OCI-M1 (cell line): ENCODE measurements at regions not wholly inside any gene's neighbourhood (a gene's known extent, or its start where the extent isn't known, plus 50 kb on each side); places are given as distances from the start of the nearest gene placed in this dataset.
A peak's percentile ranks its signal among the peaks of the same experiment; 100 is the strongest.

Experiments
- DNase-seq: peaks from one replicate; lab custom pipeline; 2025; lab: John Stamatoyannopoulos, UW

DNA sequence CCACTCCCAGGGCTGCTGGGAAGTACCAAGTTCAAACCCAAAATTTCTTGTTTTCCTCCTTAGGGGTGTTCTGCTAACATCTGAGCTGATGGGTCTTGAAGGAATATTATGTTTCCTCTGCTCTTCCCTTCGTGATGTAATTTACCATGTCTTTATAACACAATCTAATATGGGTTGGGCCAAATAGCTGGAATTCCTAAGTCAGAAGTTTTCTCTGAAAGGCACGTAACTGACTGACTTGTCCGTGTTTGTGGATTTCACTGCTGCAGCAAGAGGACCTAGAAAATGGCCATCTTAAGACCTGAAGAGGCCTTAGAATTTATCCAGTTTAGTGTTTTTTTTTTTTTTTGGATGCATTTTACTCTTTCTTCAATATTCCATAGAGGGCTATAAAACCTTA, 256.7 kb downstream of the DCDC2C start:
- DNase-seq, result no peak

DNA sequence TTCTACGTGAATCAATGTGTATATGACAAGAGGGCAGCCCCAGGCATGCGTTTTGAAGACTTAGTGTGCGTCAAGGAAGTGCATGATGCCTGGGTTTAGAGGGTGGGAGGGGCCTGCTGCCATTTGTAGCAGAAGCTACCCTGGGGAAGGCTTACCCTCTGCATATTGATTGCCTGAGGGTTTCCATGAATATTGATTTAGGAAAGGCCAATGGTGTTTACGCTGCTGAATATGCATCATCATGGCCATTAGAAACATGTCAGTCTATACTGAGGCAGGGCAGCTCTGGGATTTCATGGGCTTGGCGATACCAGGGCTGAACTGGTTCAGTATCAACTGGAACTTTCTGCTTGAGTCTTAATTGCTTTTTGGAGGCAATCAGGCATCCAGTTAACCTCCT, 259.3 kb downstream of the DCDC2C start:
- no peak for DNase-seq

DNA sequence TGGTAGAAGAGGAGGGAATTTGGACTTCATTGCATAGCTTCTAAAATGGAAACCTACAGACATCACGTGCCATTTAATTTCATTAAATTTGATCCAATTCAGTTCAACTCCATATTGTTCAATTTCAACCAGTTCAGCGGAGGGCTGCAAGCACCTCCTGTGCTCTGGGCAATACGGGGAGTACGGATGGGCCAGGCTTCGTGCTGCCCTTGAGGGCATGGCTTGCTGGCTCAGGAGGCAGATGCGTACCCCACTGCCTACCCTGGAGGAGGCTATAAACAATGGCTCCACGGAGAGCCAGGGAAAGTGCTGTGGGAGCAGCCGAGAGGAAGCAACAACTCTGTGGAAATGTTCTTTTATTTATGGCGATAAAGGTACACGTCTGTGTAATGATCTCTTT, 261.8 kb downstream of the DCDC2C start:
- DNase-seq, result no peak

DNA sequence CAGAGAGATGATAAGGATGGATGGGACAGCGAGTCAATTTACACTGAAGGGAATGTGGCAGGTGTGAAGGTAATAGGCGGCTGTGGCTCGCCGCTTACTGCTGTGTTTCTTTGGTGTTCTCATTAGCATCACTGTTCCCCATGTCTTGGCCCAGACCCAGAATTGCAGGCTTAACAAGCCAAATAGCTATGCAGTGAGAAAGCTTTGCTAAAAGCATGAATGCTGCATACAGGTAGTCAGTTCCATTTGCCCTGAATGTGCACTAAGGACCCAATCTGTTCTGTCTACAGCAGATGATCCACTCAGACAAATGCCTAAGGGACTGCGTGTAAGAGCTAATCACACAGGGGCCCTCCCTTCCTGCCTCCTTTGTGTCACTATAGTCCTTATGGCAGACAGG, 262.6 kb downstream of the DCDC2C start:
- DNase-seq, result no peak

DNA sequence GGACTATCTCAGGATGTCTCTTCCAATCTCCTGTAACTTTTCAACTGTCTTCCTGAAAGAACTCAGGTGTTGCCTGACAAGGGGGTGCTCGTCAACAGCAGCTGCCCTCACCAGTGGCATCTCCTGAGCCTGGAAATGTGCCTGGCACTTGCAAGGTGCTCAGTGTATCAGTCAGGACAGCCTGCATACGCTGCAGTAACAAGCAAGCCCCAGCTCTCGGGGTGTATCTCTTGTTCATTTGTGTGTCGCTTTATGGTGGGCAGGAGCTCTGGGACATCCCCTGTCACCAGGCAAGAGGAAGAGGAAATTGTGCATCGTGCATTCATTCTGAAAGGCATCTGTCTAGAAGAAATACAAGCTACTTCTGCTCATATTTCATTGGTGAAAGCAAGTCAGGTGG, 263.1 kb downstream of the DCDC2C start:
- DNase-seq, result no peak

DNA sequence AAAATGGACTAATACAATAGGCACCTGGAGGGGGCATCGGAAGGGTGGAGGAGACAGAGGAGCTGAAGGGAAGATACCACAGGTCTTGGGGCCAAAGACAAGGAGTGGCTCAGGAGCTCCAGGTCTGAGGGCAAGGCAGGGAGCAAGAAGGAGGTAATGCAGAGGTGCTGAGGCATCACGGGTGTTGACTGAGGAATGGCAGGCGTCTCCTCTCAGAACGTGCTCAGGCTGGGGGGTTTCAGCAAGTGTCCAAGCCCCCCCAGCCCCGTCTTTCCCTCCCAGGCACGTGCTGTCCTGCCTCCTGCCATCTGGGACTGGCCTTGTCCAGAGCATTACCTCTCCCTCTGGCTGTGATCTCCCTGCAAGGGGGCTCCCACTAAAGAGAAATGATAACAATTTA, 265.4 kb downstream of the DCDC2C start:
- DNase-seq, result no peak

DNA sequence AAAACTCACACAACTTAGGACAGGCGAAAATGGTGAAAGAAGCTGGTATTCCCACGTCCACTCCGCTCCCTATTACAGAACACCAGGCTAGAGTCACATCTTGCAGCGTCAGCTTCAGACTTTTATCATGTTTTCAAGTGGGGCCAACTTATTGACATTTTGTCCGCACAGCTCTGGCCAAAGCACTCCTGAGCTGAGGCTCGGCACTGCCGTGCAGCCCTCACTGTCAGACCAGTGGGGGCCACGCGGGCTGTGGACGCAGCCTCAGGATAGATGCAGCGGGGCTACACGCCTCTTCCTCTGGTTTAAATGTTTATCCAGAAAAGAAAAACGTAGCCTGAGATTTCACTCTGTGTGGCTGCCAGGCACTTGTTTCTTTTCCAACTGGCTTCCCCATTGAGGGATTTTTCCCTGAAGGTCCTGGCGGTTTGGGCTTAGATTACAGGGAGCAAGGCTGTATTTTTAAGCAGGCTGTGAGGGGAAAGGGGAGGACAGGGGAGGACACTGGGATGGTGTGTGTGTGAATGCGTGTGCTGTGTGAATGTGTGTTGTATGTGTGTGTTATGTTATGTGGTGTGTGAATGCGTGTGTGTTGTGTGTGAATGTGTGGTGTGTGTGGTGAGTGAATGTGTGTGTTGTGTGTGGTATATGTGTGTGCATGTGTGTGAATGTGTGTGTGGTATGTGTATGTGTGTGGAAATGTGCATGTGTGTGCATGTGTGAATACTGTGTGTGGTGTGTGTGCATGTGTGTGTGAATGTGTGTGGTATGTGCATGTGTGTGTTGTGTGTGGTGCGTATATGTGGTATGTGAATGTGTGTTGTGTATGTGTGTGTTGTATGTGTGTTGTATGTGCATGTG, 267.6 kb downstream of the DCDC2C start:
- no peak for DNase-seq

DNA sequence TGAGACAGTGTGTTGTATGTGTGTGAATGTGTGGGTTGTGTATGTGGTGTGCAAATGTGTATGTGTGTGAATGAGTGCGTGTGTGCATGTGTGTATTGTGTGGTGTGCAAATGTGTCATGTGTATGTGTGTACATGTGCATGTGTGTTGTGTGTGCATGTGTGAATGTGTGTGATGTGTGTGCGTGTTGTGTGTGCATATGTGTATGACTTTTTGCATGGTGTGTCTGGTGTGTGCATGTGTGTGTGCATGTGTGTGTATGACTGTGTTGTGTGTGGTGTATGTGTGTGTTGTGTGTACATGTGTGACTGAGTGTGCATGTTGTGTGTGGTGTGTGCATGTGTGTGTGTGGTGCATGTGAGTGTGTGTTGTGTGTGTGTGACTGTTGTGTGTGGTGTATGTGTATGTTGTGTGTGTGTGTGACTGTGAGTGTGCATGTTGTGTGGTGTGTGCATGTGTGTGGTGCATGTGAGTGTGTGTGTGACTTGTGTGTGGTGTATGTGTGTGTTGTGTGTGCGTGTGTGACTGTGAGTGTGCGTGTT, 268.3 kb downstream of the DCDC2C start:
- no peak for DNase-seq

DNA sequence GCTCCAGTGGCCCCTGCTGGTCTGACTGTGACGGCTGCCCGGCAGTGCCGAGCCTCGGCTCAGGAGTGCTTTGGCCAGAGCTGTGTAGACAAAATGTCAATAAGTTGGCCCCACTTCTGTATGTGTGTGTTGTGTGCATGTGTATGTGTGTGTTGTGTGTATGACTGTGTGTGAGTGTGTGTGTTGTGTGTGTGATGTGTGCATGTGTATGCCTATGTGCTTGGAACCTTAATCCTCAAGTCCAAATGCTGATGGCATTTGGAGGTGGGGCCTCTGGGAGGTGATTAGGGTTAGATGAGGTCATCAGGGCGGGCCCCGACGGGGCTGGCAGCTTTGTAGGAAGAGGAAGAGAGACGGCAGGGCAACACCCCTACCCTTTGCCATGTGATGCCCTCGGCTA, 269.0 kb downstream of the DCDC2C start:
- no peak for DNase-seq

DNA sequence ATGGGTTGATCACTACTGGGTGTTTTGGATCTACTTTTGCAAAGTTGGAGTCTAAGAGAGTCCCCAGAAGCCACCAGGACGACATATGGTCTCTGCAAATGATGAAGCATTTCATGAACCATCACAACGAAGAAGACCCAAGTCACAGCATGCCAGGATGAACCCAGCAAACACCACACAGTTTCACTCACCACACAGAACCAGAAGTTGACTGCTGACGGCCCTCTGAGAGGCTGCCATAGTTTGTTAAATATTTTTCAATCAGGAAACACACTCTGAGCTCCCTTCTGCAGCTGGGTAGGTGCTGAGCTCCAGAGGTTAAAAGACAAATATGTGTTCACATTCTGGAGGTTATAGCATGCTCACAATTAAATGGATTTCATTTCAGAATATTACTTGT, 271.4 kb downstream of the DCDC2C start:
- DNase-seq, result no peak

DNA sequence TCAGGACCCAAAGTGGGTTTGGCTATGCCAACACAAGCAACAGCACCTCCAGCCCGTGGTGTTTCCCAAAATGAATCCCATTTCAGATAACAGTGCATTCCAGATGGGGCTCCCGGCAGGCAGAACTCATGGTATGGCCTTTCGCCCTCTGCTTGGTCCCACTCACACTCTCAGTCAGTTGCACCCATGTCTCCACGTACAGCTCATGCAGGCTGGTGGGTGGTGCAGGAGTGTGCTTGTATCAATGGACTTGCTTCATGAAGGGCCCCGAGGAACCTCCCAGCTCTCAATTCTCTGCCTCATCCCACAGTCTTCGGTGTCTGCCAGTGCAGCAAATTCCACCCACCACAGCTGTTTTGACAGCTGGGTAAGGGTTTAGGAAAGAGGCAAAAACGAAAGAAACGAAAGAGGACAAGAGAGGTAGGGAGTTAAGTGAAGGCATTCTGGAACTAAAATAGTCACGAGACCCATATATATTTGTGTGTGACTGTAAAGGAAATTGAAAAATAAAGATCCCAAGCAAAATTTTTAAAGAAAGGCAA, 278.1 kb downstream of the DCDC2C start:
- DNase-seq, result no peak

DNA sequence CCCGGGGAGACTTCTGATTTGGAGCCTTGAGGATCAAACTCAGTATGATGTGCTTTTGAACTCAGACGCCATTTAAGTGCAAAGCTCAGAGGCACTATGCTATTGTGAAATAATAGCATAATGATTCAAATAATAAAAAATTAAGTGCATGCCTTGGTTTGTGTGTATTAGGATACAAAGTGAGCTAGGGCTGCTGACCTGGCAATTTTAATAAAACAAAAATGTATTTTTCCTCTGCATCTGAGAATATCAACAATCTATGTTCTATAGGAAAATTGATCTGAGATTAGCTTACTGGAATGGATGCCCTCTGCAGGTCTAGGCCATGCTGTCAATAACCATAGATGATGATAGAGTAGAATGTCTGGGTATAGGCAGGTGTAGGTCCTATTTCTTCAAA, 278.8 kb downstream of the DCDC2C start:
- no peak for DNase-seq

DNA sequence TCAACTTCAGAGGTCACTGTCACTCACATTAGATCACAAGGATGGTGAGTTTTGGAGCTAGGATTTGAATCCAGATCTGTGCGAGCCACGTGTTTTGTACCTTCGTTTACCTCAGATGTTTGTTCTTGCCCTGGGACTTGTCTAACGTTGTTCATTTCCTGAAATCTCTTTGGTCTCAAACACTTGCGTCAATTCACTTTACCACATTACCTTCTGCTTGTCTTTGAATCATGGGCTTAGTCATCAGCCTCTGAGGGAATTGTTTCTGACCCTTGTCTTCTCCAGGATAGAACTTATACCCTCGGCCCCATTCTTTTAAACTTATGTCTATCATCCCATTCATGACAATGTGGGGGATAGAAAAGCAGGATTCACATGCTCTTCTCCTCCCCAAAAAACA, 282.7 kb downstream of the DCDC2C start:
- no peak for DNase-seq

DNA sequence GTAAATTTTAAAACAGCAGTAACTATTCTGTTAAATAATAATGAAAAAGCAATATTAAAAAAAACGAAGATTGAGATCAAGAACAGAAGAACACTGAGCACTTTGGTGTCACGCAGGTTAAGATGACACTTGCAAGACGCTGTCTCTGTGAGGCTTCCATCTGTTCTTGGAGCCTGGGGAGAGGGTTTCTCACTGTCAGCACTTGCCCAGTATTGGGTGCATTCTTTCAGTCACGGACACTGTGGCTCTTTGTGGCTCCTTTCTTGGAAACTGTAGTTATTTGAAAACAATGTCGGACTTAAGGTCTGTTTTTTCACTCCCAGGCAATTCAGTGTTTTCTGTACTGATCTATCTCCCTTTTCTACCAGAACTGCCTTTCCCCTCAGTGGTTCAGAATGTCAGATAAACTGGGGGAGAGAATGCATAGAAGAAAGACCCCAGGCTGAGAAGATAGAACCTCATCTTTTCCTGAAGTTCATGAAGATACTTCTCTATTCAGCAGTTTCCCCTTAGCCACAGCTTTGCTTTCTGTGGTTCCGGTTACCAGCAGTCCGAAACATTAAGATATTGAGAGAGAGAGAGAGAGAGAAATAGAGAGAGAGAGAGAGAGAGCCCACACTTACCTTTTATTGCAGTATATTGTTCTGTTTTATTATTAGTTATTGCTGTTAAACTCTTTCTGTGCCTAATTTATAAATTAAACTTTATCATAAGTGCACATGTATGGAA, 283.3 kb downstream of the DCDC2C start:
- DNase-seq, result peak; percentile 32

DNA sequence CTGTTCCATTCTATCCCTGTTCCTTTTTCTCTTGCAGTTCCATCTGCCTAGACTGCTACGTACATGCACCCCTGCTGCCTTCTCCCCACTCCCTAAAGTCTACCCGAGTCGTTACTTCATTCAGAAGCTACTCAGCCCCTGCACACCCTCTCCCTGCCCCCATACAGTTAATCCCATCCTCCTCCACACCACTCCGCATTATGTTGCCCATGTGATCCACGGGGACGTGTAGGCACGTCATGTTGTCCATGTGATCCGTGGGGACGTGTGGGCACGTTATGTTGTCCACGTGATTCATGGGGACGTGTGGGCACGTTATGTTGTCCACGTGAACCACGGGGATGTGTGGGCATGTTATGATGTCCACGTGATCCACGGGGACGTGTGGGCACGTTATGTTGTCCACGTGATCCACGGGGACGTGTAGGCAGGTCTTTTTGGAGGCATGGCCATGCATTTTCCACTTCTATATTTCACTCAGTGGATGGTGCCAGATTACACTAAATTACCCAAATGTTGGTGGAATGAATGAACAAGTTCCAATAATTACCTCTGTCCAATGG, 299.5 kb downstream of the DCDC2C start:
- DNase-seq, result no peak

DNA sequence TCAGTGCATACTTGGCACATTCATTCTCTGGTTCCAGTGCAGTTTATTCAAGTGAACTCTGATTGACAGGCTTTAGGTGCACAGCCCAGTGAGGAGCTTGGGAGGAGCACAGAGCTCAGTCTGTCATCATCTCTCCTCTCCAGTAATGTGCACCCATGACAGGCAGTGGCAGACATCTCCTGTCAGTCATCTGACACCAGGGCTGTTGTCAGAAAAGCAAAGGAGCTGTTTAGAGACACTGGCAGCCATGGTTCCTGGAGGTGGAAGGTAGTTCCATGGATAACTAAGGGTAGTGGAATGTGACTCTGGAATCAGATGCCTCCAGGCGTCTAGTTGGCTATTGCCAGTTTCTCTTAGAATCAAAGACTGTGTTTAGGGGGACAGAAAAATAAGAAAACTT, 308.8 kb downstream of the DCDC2C start:
- no peak for DNase-seq

DNA sequence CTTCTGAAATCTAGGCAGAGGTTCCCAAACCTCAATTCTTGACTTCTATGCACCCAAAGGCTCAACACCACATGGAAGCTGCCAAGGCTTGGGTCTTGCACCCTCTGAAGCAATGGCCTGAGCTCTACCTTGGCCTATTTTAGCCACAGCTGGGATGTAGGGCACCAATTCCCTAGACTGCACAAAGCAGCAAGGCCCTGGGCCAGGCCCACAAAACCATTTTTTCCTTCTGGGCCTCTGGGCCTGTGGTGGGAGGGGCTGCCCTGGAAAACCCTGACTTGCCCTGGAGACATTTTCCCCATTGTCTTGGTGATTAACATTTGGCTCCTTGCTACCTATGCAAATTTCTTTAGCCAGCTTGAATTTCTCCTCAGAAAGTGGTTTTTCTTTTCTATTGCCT, 315.2 kb downstream of the DCDC2C start:
- DNase-seq, result no peak

DNA sequence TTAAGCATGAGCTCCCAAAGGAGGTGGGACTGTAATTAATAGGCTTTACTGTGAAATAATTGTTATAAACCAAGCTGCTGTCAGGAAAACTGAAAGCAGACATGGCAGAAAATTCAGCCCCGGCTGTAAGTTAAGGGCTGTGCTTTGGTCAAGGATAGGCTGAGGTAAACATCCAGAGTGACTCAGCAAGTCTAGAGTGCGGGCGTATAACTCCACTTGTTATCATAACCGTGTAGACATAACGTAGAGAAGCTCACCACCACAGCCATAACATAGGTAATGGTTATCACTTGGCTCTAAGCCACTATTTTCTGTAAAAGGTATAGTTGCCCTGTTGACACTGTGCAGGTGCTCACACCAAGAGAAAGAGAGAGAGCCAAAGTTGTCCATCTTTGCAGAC, 316.8 kb downstream of the DCDC2C start:
- peak; percentile 45 for DNase-seq

DNA sequence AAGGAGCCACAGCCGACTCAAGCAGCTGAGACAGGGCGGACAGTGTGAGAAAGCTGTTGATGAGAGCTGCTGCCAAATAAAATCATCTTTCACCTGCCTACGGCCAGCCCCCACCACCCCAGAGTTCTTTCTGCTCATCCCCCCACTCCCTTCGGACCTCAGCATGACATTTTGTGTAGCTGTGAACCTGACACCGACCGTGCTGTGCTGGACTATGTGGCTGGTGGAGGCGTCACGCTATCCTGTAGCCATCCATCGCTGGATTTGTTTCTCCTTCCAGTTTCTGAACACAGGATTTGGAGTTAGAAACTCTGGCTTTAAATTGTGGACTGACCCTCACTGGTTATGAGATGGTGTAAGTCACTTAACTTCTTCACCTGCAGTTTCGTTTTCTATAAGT, 317.3 kb downstream of the DCDC2C start:
- DNase-seq, result no peak

DNA sequence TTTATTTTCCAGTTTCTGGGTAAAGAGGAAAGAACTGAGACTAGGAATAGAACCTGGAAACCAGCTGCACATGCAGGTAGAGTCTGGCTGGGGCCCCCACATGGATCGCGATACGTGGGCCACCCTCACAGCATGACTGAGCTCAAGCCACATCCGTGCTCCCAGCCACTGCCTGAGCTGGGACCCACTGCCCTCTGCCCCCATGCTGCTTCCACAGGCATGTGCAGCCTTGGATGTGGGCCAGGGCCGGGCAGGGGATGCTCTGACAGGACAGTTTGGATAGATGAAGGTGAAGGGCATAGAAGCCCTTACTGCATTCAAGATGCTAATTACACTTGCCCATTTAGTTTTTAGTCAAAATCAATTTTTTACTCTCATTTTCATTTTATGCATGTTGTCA, 321.2 kb downstream of the DCDC2C start:
- DNase-seq, result no peak

DNA sequence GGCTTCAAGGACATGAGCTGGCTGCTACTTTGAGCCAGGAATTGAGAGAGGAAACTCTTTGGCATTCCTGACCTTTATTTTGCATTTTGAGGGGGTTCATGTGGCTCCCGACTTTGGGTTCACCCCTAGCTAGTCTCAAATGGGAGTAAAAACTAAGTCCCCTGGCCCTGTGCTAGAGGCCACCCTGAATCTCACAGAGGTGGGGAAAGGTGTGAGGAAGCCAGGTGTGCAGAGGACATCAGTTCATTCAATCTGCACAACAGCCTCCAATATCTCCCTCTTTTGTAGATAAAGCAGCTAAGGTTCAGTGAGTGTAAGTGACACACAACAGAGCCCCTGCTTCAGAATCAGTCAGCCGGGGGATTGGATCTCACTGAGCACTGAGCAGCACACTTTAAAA, 325.7 kb downstream of the DCDC2C start:
- no peak for DNase-seq

DNA sequence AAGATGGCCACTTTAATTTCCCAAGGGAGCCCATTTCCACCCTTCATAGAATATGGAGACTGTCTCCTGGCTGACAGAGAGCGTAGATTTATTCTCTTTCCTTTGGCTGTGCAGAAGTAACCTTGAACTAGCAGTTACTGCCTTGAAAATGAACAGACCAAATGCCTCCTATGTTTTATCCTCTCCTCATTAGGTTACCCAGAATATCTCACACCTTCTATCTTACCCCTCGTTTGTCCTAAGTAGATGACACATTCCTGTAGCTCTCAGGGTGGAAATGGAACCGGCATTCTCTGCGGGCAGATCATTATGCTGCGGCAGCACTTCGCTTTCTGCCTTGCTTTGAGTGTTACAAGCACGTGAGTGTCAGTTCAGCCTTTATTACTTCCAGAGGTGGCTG, 336.5 kb downstream of the DCDC2C start:
- no peak for DNase-seq
